Endothelial cell (in vitro differentiated cells): ENCODE measurements at regions not wholly inside any gene's neighbourhood (a gene's known extent, or its start where the extent isn't known, plus 50 kb on each side); places are given as distances from the start of the nearest gene placed in this dataset.

Experiments used
- DNase-seq: peaks from one replicate; pipeline ENCODE4 v3.0.0; 2021; ENCODE audit warnings: low spot score
- H3K27ac Mint-ChIP-seq: one replicate; pipeline ENCODE4 v1.8.0; 2021; ENCODE audit warnings: mixed read lengths, inconsistent platforms; ENCODE audit not compliant: unreplicated experiment
- H3K27me3 Mint-ChIP-seq: one replicate; pipeline ENCODE4 v1.8.0; 2021; ENCODE audit warnings: mild to moderate bottlenecking, moderate library complexity, mixed read lengths, inconsistent platforms; ENCODE audit not compliant: unreplicated experiment
- H3K36me3 Mint-ChIP-seq: one replicate; pipeline ENCODE4 v1.8.0; 2021; ENCODE audit warnings: mild to moderate bottlenecking, low read depth, mixed read lengths, inconsistent platforms; ENCODE audit not compliant: unreplicated experiment
- H3K4me1 Mint-ChIP-seq: one replicate; pipeline ENCODE4 v1.8.0; 2021; ENCODE audit warnings: mild to moderate bottlenecking, mixed read lengths, inconsistent platforms; ENCODE audit not compliant: unreplicated experiment
- H3K4me3 Mint-ChIP-seq: one replicate; pipeline ENCODE4 v1.8.0; 2021; ENCODE audit warnings: mild to moderate bottlenecking, mixed read lengths, inconsistent platforms; ENCODE audit not compliant: unreplicated experiment
- H3K9me3 Mint-ChIP-seq: one replicate; pipeline ENCODE4 v1.8.0; 2021; ENCODE audit warnings: mixed read lengths, inconsistent platforms; ENCODE audit not compliant: unreplicated experiment
- CTCF ChIP-seq: fragments of 200-600 bp; sonication (generic); IDR thresholded peaks from one replicate; pipeline ENCODE4 v1.5.0; 2021; ENCODE audit warnings: antibody characterized with exemption; ENCODE audit not compliant: unreplicated experiment

GRCh38 chr4:189198624-189199023, 742.0 kb upstream of the FRG1 start:
- no peak for DNase-seq
- Mint-ChIP-seq H3K27me3 (peaks cover 2% of the 10 kb centered on the region), H3K4me1 (no peaks in the 10 kb centered on the region), H3K4me3 (no peak overlapping the region), H3K36me3 (no peaks in the 10 kb centered on the region), H3K27ac (no peak overlapping the region), H3K9me3 (no peaks in the 10 kb centered on the region)
- no peak for TF ChIP-seq CTCF

GRCh38 chr4:189200353-189200752, 740.3 kb upstream of the FRG1 start:
- Mint-ChIP-seq H3K36me3 (no peaks in the 10 kb centered on the region), H3K4me1 (no peaks in the 10 kb centered on the region), H3K4me3 (no peak overlapping the region), H3K27me3 (peaks cover 2% of the 10 kb centered on the region), H3K9me3 (no peaks in the 10 kb centered on the region), H3K27ac (no peak overlapping the region)
- DNase-seq = no peak
- no peak for TF ChIP-seq CTCF

GRCh38 chr4:189202182-189202868, 738.3 kb upstream of the FRG1 start:
- peak; percentile 59 for DNase-seq
- Mint-ChIP-seq H3K36me3 (no peaks in the 10 kb centered on the region), H3K9me3 (no peaks in the 10 kb centered on the region), H3K27me3 (peaks cover 1% of the 10 kb centered on the region), H3K4me1 (no peaks in the 10 kb centered on the region), H3K4me3 (no peak overlapping the region), H3K27ac (no peak overlapping the region)
- peak; percentile 87 for TF ChIP-seq CTCF

GRCh38 chr4:189202869-189203271, 737.8 kb upstream of the FRG1 start:
- Mint-ChIP-seq H3K36me3 (no peaks in the 10 kb centered on the region), H3K4me1 (no peaks in the 10 kb centered on the region), H3K27me3 (no peaks in the 10 kb centered on the region), H3K9me3 (no peaks in the 10 kb centered on the region), H3K27ac (no peak overlapping the region), H3K4me3 (no peak overlapping the region)
- no peak for DNase-seq
- TF ChIP-seq CTCF = no peak

GRCh38 chr4:189204616-189205015, 736.1 kb upstream of the FRG1 start:
- no peak for DNase-seq
- no peak overlapping the region for H3K4me3 Mint-ChIP-seq
- no peak overlapping the region for H3K27ac Mint-ChIP-seq
- no peaks in the 10 kb centered on the region for H3K36me3 Mint-ChIP-seq
- H3K4me1 Mint-ChIP-seq = no peaks in the 10 kb centered on the region
- no peak for TF ChIP-seq CTCF
- H3K27me3 Mint-ChIP-seq = no peaks in the 10 kb centered on the region
- H3K9me3 Mint-ChIP-seq = no peaks in the 10 kb centered on the region
